C4-2B (cell line): ENCODE measurements at regions not wholly inside any gene's neighbourhood (a gene's known extent, or its start where the extent isn't known, plus 50 kb on each side); places are given as distances from the start of the nearest gene placed in this dataset.

Experiments used
- ZFX ChIP-seq: fragments of 450-650 bp; IDR thresholded peaks from 2 replicates; pipeline ENCODE4 v1.6.1; 2017
- TF ChIP-seq, protein P1 (sequence below): fragments of 450-650 bp; conservative IDR thresholded peaks from 2 replicates; pipeline ENCODE4 v1.5.1; 2017; ENCODE audit warnings: mild to moderate bottlenecking

DNA sequence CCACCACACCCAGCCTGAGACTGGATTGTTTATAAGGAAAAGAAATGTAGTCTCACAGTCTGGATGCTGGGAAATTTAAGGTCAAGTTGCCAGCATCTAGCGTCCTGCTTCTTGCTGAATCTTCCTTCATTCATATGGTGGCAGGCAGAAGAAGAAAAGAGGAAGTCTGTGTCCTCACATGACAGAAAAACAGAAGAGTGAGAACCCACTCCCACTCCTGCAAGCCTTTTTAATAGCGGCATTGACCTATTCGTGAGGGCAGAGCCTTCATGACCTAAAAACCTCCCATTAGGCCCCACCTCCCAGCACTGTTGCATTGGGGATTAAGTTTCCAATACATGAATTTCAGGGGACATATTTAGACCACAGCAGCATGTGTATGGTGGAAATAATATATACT is 160.8 kb upstream of the BMP2 start:
- TF ChIP-seq, protein P1, sequence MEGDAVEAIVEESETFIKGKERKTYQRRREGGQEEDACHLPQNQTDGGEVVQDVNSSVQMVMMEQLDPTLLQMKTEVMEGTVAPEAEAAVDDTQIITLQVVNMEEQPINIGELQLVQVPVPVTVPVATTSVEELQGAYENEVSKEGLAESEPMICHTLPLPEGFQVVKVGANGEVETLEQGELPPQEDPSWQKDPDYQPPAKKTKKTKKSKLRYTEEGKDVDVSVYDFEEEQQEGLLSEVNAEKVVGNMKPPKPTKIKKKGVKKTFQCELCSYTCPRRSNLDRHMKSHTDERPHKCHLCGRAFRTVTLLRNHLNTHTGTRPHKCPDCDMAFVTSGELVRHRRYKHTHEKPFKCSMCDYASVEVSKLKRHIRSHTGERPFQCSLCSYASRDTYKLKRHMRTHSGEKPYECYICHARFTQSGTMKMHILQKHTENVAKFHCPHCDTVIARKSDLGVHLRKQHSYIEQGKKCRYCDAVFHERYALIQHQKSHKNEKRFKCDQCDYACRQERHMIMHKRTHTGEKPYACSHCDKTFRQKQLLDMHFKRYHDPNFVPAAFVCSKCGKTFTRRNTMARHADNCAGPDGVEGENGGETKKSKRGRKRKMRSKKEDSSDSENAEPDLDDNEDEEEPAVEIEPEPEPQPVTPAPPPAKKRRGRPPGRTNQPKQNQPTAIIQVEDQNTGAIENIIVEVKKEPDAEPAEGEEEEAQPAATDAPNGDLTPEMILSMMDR, result no peak
- TF ChIP-seq ZFX, result no peak
